ENCODE measurements at regions not wholly inside any gene's neighbourhood (a gene's known extent, or its start where the extent isn't known, plus 50 kb on each side); places are given as distances from the start of the nearest gene placed in this dataset.
"Not testable (repeated sequence)": the region's sequence is repeated elsewhere in the genome, so short reads cannot be mapped to it uniquely, and the experiment has no call there.

DNA sequence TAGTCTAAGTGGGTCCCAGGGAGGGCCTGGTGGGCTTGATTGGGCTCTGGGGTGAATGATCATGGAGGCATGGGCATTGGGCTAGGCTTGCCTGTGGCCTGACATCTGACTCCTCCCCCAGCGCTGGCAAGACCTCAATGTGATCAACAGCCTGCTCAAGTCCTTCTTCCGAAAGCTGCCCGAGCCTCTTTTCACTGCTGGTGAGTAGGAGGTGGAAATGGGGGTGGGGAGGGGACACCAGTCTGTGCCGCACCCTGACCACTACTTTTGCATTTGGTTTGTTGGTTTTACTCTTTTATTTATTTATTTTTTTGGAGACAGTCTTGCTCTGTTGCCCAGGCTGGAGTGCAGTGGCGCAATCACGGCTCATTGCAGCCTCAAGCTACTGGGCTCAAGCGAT is 116.7 kb downstream of the ZNF267 start:
- H3K4me1 ChIP-seq (replicated peaks in 1 of 4; ENCODE audit: control insufficient read depth in 3 of 4, insufficient read depth in 4 of 4, low read length in 3 of 4); H3K9ac ChIP-seq (replicated peaks in 1 of 4; ENCODE audit: extremely low read depth in 1 of 4, low read depth in 3 of 4, low read length in 3 of 4); H3K56ac ChIP-seq (replicated peaks; ENCODE audit: insufficient read length, low read depth, low read length); H3K27ac ChIP-seq (ENCODE audit: low read depth, low read length); H4K8ac ChIP-seq (ENCODE audit: extremely low read depth, insufficient read depth, low read length); H2BK12ac ChIP-seq (ENCODE audit: low read depth, low read length); H3K18ac ChIP-seq (ENCODE audit: extremely low read depth, low read length); H2BK20ac ChIP-seq (ENCODE audit: low read length); H3K4ac ChIP-seq (replicated peaks; ENCODE audit: insufficient read length, low read depth, low read length); H3K14ac ChIP-seq (ENCODE audit: insufficient read length); POLR2A ChIA-PET (ENCODE audit: partially characterized antibody); H2AK5ac ChIP-seq (ENCODE audit: low read depth, low read length); H2BK5ac ChIP-seq (ENCODE audit: low read depth, low read length); FAIRE-seq; H3K27me3 ChIP-seq (replicated peaks in 1 of 4; ENCODE audit: control insufficient read depth in 3 of 4, extremely low read depth in 1 of 4, insufficient read depth in 3 of 4, low read length in 3 of 4); H3K23me2 ChIP-seq (ENCODE audit: low read depth, low read length); H3K4me3 ChIP-seq (ENCODE audit: extremely low read depth in 1 of 4, insufficient read depth in 2 of 4, low read depth in 3 of 4, low read length in 4 of 4); H3K79me2 ChIP-seq (ENCODE audit: control insufficient read depth in 1 of 2, insufficient read depth in 2 of 2, low read length in 2 of 2); H2AFZ ChIP-seq (ENCODE audit: low read length); H4K20me1 ChIP-seq (replicated peaks in 1 of 2; ENCODE audit: control insufficient read depth in 1 of 2, insufficient read depth in 2 of 2, low read length in 2 of 2); DNase-seq (ENCODE audit: low read depth in 1 of 2, low spot score in 2 of 2); H3K23ac ChIP-seq (ENCODE audit: insufficient read length); CTCF ChIA-PET (ENCODE audit: partially characterized antibody); H2BK15ac ChIP-seq (ENCODE audit: low read length); H3K79me1 ChIP-seq (ENCODE audit: low read depth, low read length); H4K5ac ChIP-seq (ENCODE audit: insufficient read length, low read depth, low read length); H2BK120ac ChIP-seq (replicated peaks; ENCODE audit: low read depth, low read length); H3K36me3 ChIP-seq (ENCODE audit: control insufficient read depth in 2 of 4, insufficient read depth in 4 of 4, low read length in 3 of 4); H3K4me2 ChIP-seq (ENCODE audit: insufficient read depth in 1 of 2, low read depth in 2 of 2, low read length in 2 of 2); H4K91ac ChIP-seq (replicated peaks; ENCODE audit: insufficient read length, low read length): not testable (repeated sequence)
- H3K9me3 ChIP-seq (ENCODE audit: insufficient read depth in 2 of 2, low read depth in 1 of 2, low read length in 1 of 2) = peaks cover 0 to 25% of the 10 kb centered on the region in 2 experiments; a peak in 2 of 4 replicates
- 96% methylated on average over 2 of the region's 7 CpGs; no CpG with 5 or more reads in 1 of the 2 experiments for WGBS, 2 experiments (ENCODE audit: extremely low coverage in 1 of 2, insufficient coverage in 1 of 2, insufficient read length in 1 of 2, insufficient replicate concordance in 2 of 2, low coverage in 1 of 2, low lambda C conversion rate in 2 of 2, missing lambda C conversion rate in 1 of 2)

- H3K27ac ChIP-seq (ENCODE audit: low read depth, low read length); DNase-seq (ENCODE audit: low read depth in 1 of 2, low spot score in 2 of 2); H3K79me2 ChIP-seq (ENCODE audit: control insufficient read depth in 1 of 2, insufficient read depth in 2 of 2, low read length in 2 of 2); H4K5ac ChIP-seq (ENCODE audit: insufficient read length, low read depth, low read length); H3K4me3 ChIP-seq (ENCODE audit: extremely low read depth in 1 of 4, insufficient read depth in 2 of 4, low read depth in 3 of 4, low read length in 4 of 4); H2BK5ac ChIP-seq (ENCODE audit: low read depth, low read length); H3K56ac ChIP-seq (replicated peaks; ENCODE audit: insufficient read length, low read depth, low read length); POLR2A ChIA-PET (ENCODE audit: partially characterized antibody); H3K4ac ChIP-seq (replicated peaks; ENCODE audit: insufficient read length, low read depth, low read length); H2BK12ac ChIP-seq (ENCODE audit: low read depth, low read length); H3K9ac ChIP-seq (replicated peaks in 1 of 4; ENCODE audit: extremely low read depth in 1 of 4, low read depth in 3 of 4, low read length in 3 of 4); H2BK15ac ChIP-seq (ENCODE audit: low read length); H4K8ac ChIP-seq (ENCODE audit: extremely low read depth, insufficient read depth, low read length); H3K27me3 ChIP-seq (replicated peaks in 1 of 4; ENCODE audit: control insufficient read depth in 3 of 4, extremely low read depth in 1 of 4, insufficient read depth in 3 of 4, low read length in 3 of 4); CTCF ChIA-PET (ENCODE audit: partially characterized antibody); H2BK120ac ChIP-seq (replicated peaks; ENCODE audit: low read depth, low read length); H3K36me3 ChIP-seq (ENCODE audit: control insufficient read depth in 2 of 4, insufficient read depth in 4 of 4, low read length in 3 of 4); H3K4me2 ChIP-seq (ENCODE audit: insufficient read depth in 1 of 2, low read depth in 2 of 2, low read length in 2 of 2); H3K4me1 ChIP-seq (replicated peaks in 1 of 4; ENCODE audit: control insufficient read depth in 3 of 4, insufficient read depth in 4 of 4, low read length in 3 of 4); H3K14ac ChIP-seq (ENCODE audit: insufficient read length); H3K23me2 ChIP-seq (ENCODE audit: low read depth, low read length); H4K91ac ChIP-seq (replicated peaks; ENCODE audit: insufficient read length, low read length); H3K79me1 ChIP-seq (ENCODE audit: low read depth, low read length); H3K18ac ChIP-seq (ENCODE audit: extremely low read depth, low read length); H2AK5ac ChIP-seq (ENCODE audit: low read depth, low read length); H2AFZ ChIP-seq (ENCODE audit: low read length); H3K23ac ChIP-seq (ENCODE audit: insufficient read length); H2BK20ac ChIP-seq (ENCODE audit: low read length); H4K20me1 ChIP-seq (replicated peaks in 1 of 2; ENCODE audit: control insufficient read depth in 1 of 2, insufficient read depth in 2 of 2, low read length in 2 of 2); FAIRE-seq: not testable (repeated sequence)
- H3K9me3 ChIP-seq (ENCODE audit: insufficient read depth in 2 of 2, low read depth in 1 of 2, low read length in 1 of 2) = peaks cover 0 to 22% of the 10 kb centered on the region in 2 experiments; a peak in 2 of 4 replicates
- WGBS, 2 experiments (ENCODE audit: extremely low coverage in 1 of 2, insufficient coverage in 1 of 2, insufficient read length in 1 of 2, insufficient replicate concordance in 2 of 2, low coverage in 1 of 2, low lambda C conversion rate in 2 of 2, missing lambda C conversion rate in 1 of 2) = 66% methylated on average over 4 of the region's 8 CpGs; no CpG with 5 or more reads in 1 of the 2 experiments
Measured at GRCh38 chr16:31990980-31991379, 117.4 kb downstream of the ZNF267 start.
